ENCODE measurements at regions not wholly inside any gene's neighbourhood (a gene's known extent, or its start where the extent isn't known, plus 50 kb on each side); places are given as distances from the start of the nearest gene placed in this dataset.
"Not testable (repeated sequence)": the region's sequence is repeated elsewhere in the genome, so short reads cannot be mapped to it uniquely, and the experiment has no call there.

- DNase-seq (ENCODE audit: low spot score): no peak
Measured at GRCh38 chr9:10835791-10836463, 223.1 kb upstream of the PTPRD start.

GRCh38 chr9:10843151-10843550, 230.3 kb upstream of the PTPRD start:
- no peak for DNase-seq (ENCODE audit: low spot score)

GRCh38 chr9:10855847-10856246, 243.0 kb upstream of the PTPRD start:
- peak; percentile 3 for DNase-seq (ENCODE audit: low spot score)

GRCh38 chr9:10858817-10859216, 246.0 kb upstream of the PTPRD start:
- no peak for DNase-seq (ENCODE audit: low spot score)

GRCh38 chr9:10863476-10863875, 250.7 kb upstream of the PTPRD start:
- no peak for DNase-seq (ENCODE audit: low spot score)

- no peak for DNase-seq (ENCODE audit: low spot score)
Measured at GRCh38 chr9:10867194-10867593, 254.4 kb upstream of the PTPRD start.

GRCh38 chr9:10869687-10870086, 256.9 kb upstream of the PTPRD start:
- no peak for DNase-seq (ENCODE audit: low spot score)

- no peak for DNase-seq (ENCODE audit: low spot score)
Measured at GRCh38 chr9:10873999-10874398, 261.2 kb upstream of the PTPRD start.

- DNase-seq (ENCODE audit: low spot score): no peak
Measured at GRCh38 chr9:10875752-10876151, 262.9 kb upstream of the PTPRD start.

- DNase-seq (ENCODE audit: low spot score): no peak
Measured at GRCh38 chr9:10876333-10876732, 263.5 kb upstream of the PTPRD start.

- DNase-seq (ENCODE audit: low spot score): not testable (repeated sequence)
Measured at GRCh38 chr9:10890266-10890665, 277.5 kb upstream of the PTPRD start.

- no peak for DNase-seq (ENCODE audit: low spot score)
Measured at GRCh38 chr9:10899509-10899908, 286.7 kb upstream of the PTPRD start.

- DNase-seq (ENCODE audit: low spot score): no peak
Measured at GRCh38 chr9:10903969-10904368, 291.2 kb upstream of the PTPRD start.

- no peak for DNase-seq (ENCODE audit: low spot score)
Measured at GRCh38 chr9:10910779-10911178, 298.0 kb upstream of the PTPRD start.

- no peak for DNase-seq (ENCODE audit: low spot score)
Measured at GRCh38 chr9:10911373-10911772, 298.6 kb upstream of the PTPRD start.

GRCh38 chr9:10917001-10917400, 304.2 kb upstream of the PTPRD start:
- no peak for DNase-seq (ENCODE audit: low spot score)

GRCh38 chr9:10921671-10922070, 308.9 kb upstream of the PTPRD start:
- no peak for DNase-seq (ENCODE audit: low spot score)

- DNase-seq (ENCODE audit: low spot score): no peak
Measured at GRCh38 chr9:10925896-10926295, 313.1 kb upstream of the PTPRD start.

- no peak for DNase-seq (ENCODE audit: low spot score)
Measured at GRCh38 chr9:10928372-10928771, 315.6 kb upstream of the PTPRD start.

- no peak for DNase-seq (ENCODE audit: low spot score)
Measured at GRCh38 chr9:10930081-10930480, 317.3 kb upstream of the PTPRD start.

- DNase-seq (ENCODE audit: low spot score): no peak
Measured at GRCh38 chr9:10946676-10947410, 334.0 kb upstream of the PTPRD start.

GRCh38 chr9:10957878-10958277, 345.1 kb upstream of the PTPRD start:
- no peak for DNase-seq (ENCODE audit: low spot score)

- DNase-seq (ENCODE audit: low spot score): no peak
Measured at GRCh38 chr9:10961883-10962282, 349.1 kb upstream of the PTPRD start.

GRCh38 chr9:10983251-10983650, 370.4 kb upstream of the PTPRD start:
- DNase-seq (ENCODE audit: low spot score): no peak

All from Ammon's horn (tissue), 1 donor.